GM21526 (cell line): ENCODE measurements at regions not wholly inside any gene's neighbourhood (a gene's known extent, or its start where the extent isn't known, plus 50 kb on each side); places are given as distances from the start of the nearest gene placed in this dataset.
"Not testable (repeated sequence)": the region's sequence is repeated elsewhere in the genome, so short reads cannot be mapped to it uniquely, and the experiment has no call there.

Source experiments
- ATAC-seq: cut with Tn5 transposase; IDR thresholded peaks from one replicate; pipeline ENCODE4 v1.9.1; 2021; ENCODE audit warnings: moderate library complexity; ENCODE audit not compliant: unreplicated experiment, low FRiP score

- ATAC-seq, result peak; percentile 93
Observed at GRCh38 chr2:174697255-174697654, 67.0 kb downstream of the CHRNA1 start.

DNA sequence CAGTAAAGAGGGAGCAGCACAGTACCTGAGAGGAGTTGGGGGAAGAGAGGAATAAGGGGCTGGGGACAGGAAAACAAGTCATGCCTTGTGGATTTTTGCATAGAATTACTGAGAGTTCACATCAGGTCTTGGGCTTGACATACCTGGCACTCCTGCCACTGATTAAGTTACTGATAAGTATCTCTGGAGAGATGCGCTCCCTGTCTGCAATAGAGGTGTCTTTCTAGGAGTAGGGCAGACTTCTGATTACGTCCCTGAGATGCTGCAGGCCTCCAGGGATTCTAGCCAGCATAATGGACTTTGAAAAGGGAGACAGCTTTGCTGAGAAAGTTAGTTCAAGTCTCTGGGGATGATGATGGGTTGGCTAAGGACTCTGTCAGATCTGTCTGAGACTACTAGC lies 69.4 kb downstream of the CHRNA1 start:
- no peak for ATAC-seq

DNA sequence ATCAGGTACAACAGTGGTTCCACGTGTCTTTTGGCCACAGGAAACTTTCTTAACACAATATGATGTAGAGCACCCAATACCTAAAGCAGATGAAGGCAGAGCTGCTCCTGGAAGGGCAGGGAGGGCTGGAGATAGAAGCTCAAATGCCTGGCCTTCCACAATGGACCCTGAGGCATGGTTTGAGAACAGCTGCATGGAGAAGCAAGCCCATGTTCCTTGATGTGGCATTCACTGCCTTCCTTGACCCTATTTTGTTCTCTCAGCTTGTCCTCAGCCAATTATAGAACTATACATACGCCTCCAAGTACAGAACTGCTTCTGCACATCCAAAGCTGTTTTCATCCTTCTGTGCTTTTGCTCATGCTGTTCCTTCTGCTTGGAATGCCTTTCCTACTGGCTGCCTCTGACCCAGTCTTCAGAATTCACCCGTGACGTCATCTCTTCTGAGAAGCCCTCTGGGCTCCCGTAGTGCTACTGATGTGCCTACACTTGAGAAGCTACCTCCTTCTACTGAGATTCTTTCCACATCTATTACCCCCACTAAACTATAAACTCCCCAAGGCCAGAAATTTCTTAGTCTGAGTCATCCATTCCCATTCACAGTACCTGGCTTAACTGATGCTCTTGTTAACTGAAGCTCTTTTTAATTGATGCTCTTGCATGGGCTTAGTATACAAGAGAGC lies 69.9 kb downstream of the CHRNA1 start:
- ATAC-seq, result no peak

DNA sequence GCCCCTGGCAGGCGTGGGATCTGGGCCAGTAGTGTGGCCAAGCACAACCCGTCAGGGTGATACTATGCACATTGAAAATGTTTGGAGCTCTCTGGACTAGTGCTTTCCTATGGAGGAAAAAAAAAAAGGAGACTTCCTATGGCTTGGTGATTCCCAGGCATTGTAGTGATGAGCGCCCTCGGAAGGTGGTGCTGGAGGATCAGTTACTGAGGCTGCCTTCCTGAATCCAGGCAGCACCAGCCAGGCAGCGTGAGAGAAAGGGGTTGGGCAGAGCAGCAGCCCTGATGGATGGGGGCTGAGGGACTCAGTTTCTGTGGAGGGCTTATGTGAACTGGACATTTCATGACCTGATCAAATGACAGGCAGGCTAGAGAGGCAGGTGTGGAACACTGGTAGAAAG lies 70.9 kb downstream of the CHRNA1 start:
- ATAC-seq, result no peak

- no peak for ATAC-seq
Observed at GRCh38 chr2:174692256-174692919, 71.9 kb downstream of the CHRNA1 start.

GRCh38 chr2:174691201-174691779 lies 73.0 kb downstream of the CHRNA1 start:
- no peak for ATAC-seq

- no peak for ATAC-seq
Observed at GRCh38 chr2:174690026-174690425, 74.2 kb downstream of the CHRNA1 start.

DNA sequence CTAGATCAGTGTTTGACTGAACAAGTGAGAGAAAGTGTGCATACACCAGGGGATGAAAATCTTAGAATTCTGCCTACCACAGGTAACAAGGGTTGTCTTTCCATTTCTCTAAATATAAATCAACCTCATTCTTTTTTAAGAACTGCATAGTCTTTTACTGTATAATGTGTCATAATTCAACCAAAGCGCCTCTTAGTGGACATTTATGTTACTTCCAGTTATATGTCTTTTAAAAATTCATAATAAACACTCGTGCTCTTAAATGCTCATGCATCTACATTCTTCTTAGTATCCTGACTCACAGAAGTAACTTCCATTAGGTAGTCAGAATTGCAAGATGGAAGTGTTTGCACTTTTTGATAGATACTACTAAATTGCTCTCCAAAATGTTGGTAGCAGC lies 76.2 kb downstream of the CHRNA1 start:
- no peak for ATAC-seq

GRCh38 chr2:174686430-174686829 lies 77.8 kb downstream of the CHRNA1 start:
- ATAC-seq, result no peak

DNA sequence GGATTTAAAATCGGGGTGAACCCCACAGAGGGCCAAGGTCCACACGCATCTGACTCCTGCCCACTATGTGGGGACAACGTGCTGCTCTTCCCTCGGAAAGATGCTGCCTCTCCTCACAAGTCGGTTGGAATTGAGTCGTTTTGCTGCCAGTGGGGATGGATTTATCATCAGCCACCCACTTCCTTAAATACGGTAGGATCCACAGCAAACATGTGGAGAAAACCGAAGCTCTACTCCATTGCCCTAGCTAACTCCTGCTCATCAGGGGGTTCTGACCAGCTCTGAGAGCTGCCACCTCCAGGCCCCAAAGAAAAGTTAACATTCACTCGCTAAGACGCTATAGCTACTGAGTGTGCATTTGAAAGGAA lies 80.9 kb downstream of the CHRNA1 start:
- ATAC-seq, result no peak

- ATAC-seq, result no peak
Observed at GRCh38 chr2:174682578-174683391, 81.5 kb downstream of the CHRNA1 start.

- ATAC-seq, result no peak
Observed at GRCh38 chr2:174682007-174682577, 82.2 kb downstream of the CHRNA1 start.

- no peak for ATAC-seq
Observed at GRCh38 chr2:174681099-174682006, 82.9 kb downstream of the CHRNA1 start.

GRCh38 chr2:174680221-174680620 lies 82.6 kb upstream of the WIPF1 start:
- no peak for ATAC-seq

- ATAC-seq, result no peak
Observed at GRCh38 chr2:174678395-174678794, 80.8 kb upstream of the WIPF1 start.

- ATAC-seq, result no peak
Observed at GRCh38 chr2:174675615-174676014, 78.0 kb upstream of the WIPF1 start.

DNA sequence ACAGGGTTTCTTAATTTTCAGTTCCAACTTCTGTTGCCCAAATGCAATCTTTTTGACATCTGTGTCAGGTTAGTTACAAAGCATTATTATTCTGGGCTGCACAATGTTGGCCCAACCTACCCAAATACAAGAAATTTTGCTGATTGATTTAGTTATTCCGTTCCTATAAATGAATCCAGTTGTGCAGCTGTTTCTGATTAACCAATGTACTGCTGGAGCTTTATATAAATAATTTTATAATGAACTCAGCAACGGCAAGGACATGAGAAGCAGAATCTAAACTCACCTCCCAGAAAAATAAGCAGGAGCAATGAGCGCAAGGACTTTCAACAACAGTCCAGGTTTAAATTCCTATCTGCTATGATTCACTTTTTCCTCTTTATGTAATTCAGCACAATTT lies 76.3 kb upstream of the WIPF1 start:
- no peak for ATAC-seq

DNA sequence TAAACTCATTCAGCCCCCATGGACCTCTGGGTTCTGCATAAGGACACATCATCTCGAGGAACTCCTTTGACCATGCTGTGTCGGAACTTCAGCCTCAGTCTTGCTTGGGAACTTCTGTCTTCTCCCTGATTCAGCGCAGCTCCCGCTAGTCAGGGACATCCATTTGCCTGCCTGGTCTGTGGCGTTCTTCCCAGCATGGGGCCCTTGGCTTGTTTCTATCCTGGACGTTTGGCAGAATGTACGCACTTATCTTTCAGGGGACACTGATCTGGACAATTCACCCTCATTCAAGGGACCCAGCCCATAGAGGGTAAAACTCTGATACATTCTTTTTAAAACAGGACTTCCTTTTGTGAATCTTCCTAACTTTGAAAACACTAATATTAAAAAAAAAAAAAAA lies 75.8 kb upstream of the WIPF1 start:
- ATAC-seq, result no peak

- not testable (repeated sequence) for ATAC-seq
Observed at GRCh38 chr2:174671532-174671931, 73.9 kb upstream of the WIPF1 start.

- ATAC-seq, result no peak
Observed at GRCh38 chr2:174670446-174670845, 72.8 kb upstream of the WIPF1 start.
